Esophagus squamous epithelium (tissue), 4 donors: ENCODE measurements at regions not wholly inside any gene's neighbourhood (a gene's known extent, or its start where the extent isn't known, plus 50 kb on each side); places are given as distances from the start of the nearest gene placed in this dataset.

ENCODE experiments used
- POLR2A ChIP-seq, 4 donors: fragments of 450-650 bp; IDR thresholded peaks; one replicate each; pipeline ENCODE4 v1.6.1; 2017; ENCODE audit warnings: antibody characterized with exemption in 4 of 4, mild to moderate bottlenecking in 4 of 4, moderate library complexity in 3 of 4
- TF ChIP-seq, protein P1 (sequence below), 6 experiments: fragments of 450-650 bp in 4 of 6; fragments of 200-600 bp in 2 of 6; sonication (generic) in 2 of 6; IDR thresholded peaks; one replicate each; pipeline ENCODE4 v1.5.1; 2016 to 2019; ENCODE audit warnings: antibody characterized with exemption in 6 of 6, mild to moderate bottlenecking in 4 of 6, moderate library complexity in 4 of 6

GRCh38 chrX:128807367-128807766, 715.9 kb downstream of the SMARCA1 start:
- TF ChIP-seq, protein P1, sequence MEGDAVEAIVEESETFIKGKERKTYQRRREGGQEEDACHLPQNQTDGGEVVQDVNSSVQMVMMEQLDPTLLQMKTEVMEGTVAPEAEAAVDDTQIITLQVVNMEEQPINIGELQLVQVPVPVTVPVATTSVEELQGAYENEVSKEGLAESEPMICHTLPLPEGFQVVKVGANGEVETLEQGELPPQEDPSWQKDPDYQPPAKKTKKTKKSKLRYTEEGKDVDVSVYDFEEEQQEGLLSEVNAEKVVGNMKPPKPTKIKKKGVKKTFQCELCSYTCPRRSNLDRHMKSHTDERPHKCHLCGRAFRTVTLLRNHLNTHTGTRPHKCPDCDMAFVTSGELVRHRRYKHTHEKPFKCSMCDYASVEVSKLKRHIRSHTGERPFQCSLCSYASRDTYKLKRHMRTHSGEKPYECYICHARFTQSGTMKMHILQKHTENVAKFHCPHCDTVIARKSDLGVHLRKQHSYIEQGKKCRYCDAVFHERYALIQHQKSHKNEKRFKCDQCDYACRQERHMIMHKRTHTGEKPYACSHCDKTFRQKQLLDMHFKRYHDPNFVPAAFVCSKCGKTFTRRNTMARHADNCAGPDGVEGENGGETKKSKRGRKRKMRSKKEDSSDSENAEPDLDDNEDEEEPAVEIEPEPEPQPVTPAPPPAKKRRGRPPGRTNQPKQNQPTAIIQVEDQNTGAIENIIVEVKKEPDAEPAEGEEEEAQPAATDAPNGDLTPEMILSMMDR (IDR thresholded peaks at IDR 0.05), result no peak
- no peak for TF ChIP-seq POLR2A (IDR thresholded peaks at IDR 0.05)
